ENCODE measurements at regions not wholly inside any gene's neighbourhood (a gene's known extent, or its start where the extent isn't known, plus 50 kb on each side); places are given as distances from the start of the nearest gene placed in this dataset.
A peak's percentile ranks its signal among the peaks of the same experiment; 100 is the strongest.
"Not testable (repeated sequence)": the region's sequence is repeated elsewhere in the genome, so short reads cannot be mapped to it uniquely, and the experiment has no call there.

DNA sequence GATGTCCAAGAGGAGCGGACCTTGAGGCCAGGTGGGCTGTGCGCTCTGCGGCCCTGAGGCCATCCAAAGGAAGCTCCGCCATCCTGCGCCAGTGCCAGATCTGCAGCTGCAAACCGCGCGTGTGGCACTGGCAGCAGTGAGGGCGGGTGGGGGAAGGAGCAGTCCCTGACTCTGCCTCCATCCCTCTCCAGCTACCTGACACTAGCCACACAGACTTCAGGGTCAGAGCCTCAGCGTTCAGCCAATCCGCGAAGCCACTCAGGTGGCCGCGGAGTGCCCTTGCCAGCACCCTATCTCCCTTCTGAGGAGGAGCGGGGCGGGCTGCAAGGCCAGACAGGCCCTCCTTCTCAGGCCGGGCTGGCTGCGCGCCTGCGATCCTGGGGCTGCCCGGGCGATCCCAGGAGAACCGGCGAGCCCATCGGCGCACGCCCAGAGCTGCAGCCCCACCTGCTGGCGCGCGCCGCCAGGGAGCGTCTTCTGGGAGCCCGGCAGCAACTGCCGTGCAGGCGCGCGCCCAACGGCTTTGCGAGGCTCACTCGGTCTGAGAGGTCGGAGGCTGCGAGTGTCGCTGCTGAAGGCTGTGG, 867.2 kb downstream of the SPATA31A1 start:
- DNase-seq (ENCODE audit: extremely low read depth in 1 of 4, low spot score in 3 of 4); FAIRE-seq; H3K27me3 ChIP-seq (ENCODE audit: control insufficient read depth in 2 of 2, insufficient read depth in 2 of 2, low read length in 2 of 2); ATAC-seq; H3K4me3 ChIP-seq; H3K79me2 ChIP-seq (ENCODE audit: control insufficient read depth, insufficient read depth, low read length); CTCF ChIA-PET (ENCODE audit: low intra/inter-chr PET ratio); H3K9me1 ChIP-seq (ENCODE audit: control insufficient read depth, insufficient read depth, low read length); BruUV-seq (replicated peaks); H4K20me1 ChIP-seq (replicated peaks; ENCODE audit: control insufficient read depth, insufficient read depth, low read length); H3K9me3 ChIP-seq (replicated peaks; ENCODE audit: control insufficient read depth, insufficient read depth, low read depth, low read length); POLR2A ChIA-PET; H3K9ac ChIP-seq (ENCODE audit: insufficient read depth in 1 of 2, low read depth in 2 of 2, low read length in 2 of 2); H3K4me1 ChIP-seq (replicated peaks in 1 of 2; ENCODE audit: control insufficient read depth in 2 of 2, insufficient read depth in 2 of 2, low read length in 2 of 2); intact Hi-C loops (cut with micrococcal nuclease); H3K27ac ChIP-seq (ENCODE audit: extremely low read depth, low read depth, low read length); H3K36me3 ChIP-seq (ENCODE audit: control insufficient read depth, insufficient read depth, low read length); in situ Hi-C loops (cut with MboI); H3K4me2 ChIP-seq (ENCODE audit: insufficient read depth, low read length); H2AFZ ChIP-seq (ENCODE audit: low read depth, low read length): not testable (repeated sequence)
- TF ChIP-seq NRF1 (conservative IDR thresholded peaks at IDR 0.05 in 1 of 2, IDR thresholded peaks at IDR 0.05 in 1 of 2) = 0 out of 4 replicates have a peak, but pooled peaks of 1 of the 2 experiments have one; percentile 19
- peak in 1 of 2 experiments; percentile 27; a peak in 1 of 4 replicates for TF ChIP-seq RAD21 (CRISPR knock-in tag; conservative IDR thresholded peaks at IDR 0.05 in 1 of 2, IDR thresholded peaks at IDR 0.05 in 1 of 2)
- 0% methylated on average over 1 of the region's 43 CpGs for WGBS (ENCODE audit: insufficient coverage, low coverage, missing lambda C conversion rate)

DNA sequence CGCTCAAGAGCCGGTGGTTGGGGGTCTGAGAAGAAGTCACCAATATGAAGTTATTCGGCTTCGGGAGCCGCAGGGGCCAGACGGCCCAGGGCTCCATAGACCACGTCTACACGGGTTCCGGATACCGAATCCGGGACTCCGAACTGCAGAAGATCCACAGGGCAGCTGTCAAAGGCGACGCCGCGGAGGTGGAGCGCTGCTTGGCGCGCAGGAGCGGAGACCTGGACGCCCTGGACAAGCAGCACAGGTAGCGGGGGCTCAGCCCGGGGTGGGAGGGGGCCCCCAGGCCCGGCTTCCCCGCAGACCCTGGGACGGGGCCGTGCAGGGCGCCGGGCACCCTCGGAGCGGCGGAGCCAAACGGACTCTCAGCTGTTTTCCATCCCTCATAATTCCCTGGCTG, 867.9 kb downstream of the SPATA31A1 start:
- ATAC-seq; H3K4me3 ChIP-seq; in situ Hi-C loops (cut with MboI); DNase-seq (ENCODE audit: extremely low read depth in 1 of 4, low spot score in 3 of 4); CTCF ChIA-PET (ENCODE audit: low intra/inter-chr PET ratio); H3K79me2 ChIP-seq (ENCODE audit: control insufficient read depth, insufficient read depth, low read length); H3K27ac ChIP-seq (ENCODE audit: extremely low read depth, low read depth, low read length); H3K27me3 ChIP-seq (ENCODE audit: control insufficient read depth in 2 of 2, insufficient read depth in 2 of 2, low read length in 2 of 2); H3K4me1 ChIP-seq (replicated peaks in 1 of 2; ENCODE audit: control insufficient read depth in 2 of 2, insufficient read depth in 2 of 2, low read length in 2 of 2); H4K20me1 ChIP-seq (replicated peaks; ENCODE audit: control insufficient read depth, insufficient read depth, low read length); H3K36me3 ChIP-seq (ENCODE audit: control insufficient read depth, insufficient read depth, low read length); H3K4me2 ChIP-seq (ENCODE audit: insufficient read depth, low read length); POLR2A ChIA-PET; H2AFZ ChIP-seq (ENCODE audit: low read depth, low read length); H3K9me1 ChIP-seq (ENCODE audit: control insufficient read depth, insufficient read depth, low read length); H3K9ac ChIP-seq (ENCODE audit: insufficient read depth in 1 of 2, low read depth in 2 of 2, low read length in 2 of 2); H3K9me3 ChIP-seq (replicated peaks; ENCODE audit: control insufficient read depth, insufficient read depth, low read depth, low read length); FAIRE-seq; intact Hi-C loops (cut with micrococcal nuclease): not testable (repeated sequence)
- BruUV-seq (replicated peaks) = TSS peak; percentile 94
- WGBS (ENCODE audit: insufficient coverage, low coverage, missing lambda C conversion rate) = no CpG with 5 or more reads among the region's 33 CpGs

Data from K562 (cell line).